ENCODE measurements at regions not wholly inside any gene's neighbourhood (a gene's known extent, or its start where the extent isn't known, plus 50 kb on each side); places are given as distances from the start of the nearest gene placed in this dataset.

- in situ Hi-C loops (cut with MboI; ENCODE audit: low sequenced_read_pairs) = no loop called here
These were observed 147.5 kb upstream of the VEPH1 start for GRCh38 chr3:157650699-157651098.

- in situ Hi-C loops (cut with MboI; ENCODE audit: low sequenced_read_pairs) = no loop called here
These were observed 147.0 kb upstream of the VEPH1 start for GRCh38 chr3:157650172-157650571.

GRCh38 chr3:157649511-157649910 lies 146.3 kb upstream of the VEPH1 start:
- in situ Hi-C loops (cut with MboI; ENCODE audit: low sequenced_read_pairs) = no loop called here

- in situ Hi-C loops (cut with MboI; ENCODE audit: low sequenced_read_pairs) = no loop called here
These were observed 144.6 kb upstream of the VEPH1 start for GRCh38 chr3:157647820-157648219.

GRCh38 chr3:157639756-157640426 lies 136.7 kb upstream of the VEPH1 start:
- in situ Hi-C loops (cut with MboI; ENCODE audit: low sequenced_read_pairs) = no loop called here

- in situ Hi-C loops (cut with MboI; ENCODE audit: low sequenced_read_pairs) = no loop called here
These were observed 134.7 kb upstream of the VEPH1 start for GRCh38 chr3:157637866-157638265.

GRCh38 chr3:157633241-157633640 lies 130.0 kb upstream of the VEPH1 start:
- in situ Hi-C loops (cut with MboI; ENCODE audit: low sequenced_read_pairs) = no loop called here

GRCh38 chr3:157632075-157632474 lies 128.9 kb upstream of the VEPH1 start:
- in situ Hi-C loops (cut with MboI; ENCODE audit: low sequenced_read_pairs) = no loop called here

GRCh38 chr3:157631478-157631877 lies 128.3 kb upstream of the VEPH1 start:
- in situ Hi-C loops (cut with MboI; ENCODE audit: low sequenced_read_pairs) = no loop called here

- in situ Hi-C loops (cut with MboI; ENCODE audit: low sequenced_read_pairs) = no loop called here
These were observed 123.6 kb upstream of the VEPH1 start for GRCh38 chr3:157626817-157627216.

GRCh38 chr3:157624801-157625200 lies 121.6 kb upstream of the VEPH1 start:
- in situ Hi-C loops (cut with MboI; ENCODE audit: low sequenced_read_pairs) = no loop called here

- in situ Hi-C loops (cut with MboI; ENCODE audit: low sequenced_read_pairs) = no loop called here
These were observed 115.7 kb upstream of the VEPH1 start for GRCh38 chr3:157618886-157619285.

- in situ Hi-C loops (cut with MboI; ENCODE audit: low sequenced_read_pairs) = no loop called here
These were observed 115.0 kb upstream of the VEPH1 start for GRCh38 chr3:157618075-157618760.

GRCh38 chr3:157614896-157615295 lies 111.7 kb upstream of the VEPH1 start:
- in situ Hi-C loops (cut with MboI; ENCODE audit: low sequenced_read_pairs) = no loop called here

- in situ Hi-C loops (cut with MboI; ENCODE audit: low sequenced_read_pairs) = no loop called here
These were observed 108.4 kb upstream of the VEPH1 start for GRCh38 chr3:157611536-157612076.

GRCh38 chr3:157610876-157611535 lies 107.8 kb upstream of the VEPH1 start:
- in situ Hi-C loops (cut with MboI; ENCODE audit: low sequenced_read_pairs) = no loop called here

- in situ Hi-C loops (cut with MboI; ENCODE audit: low sequenced_read_pairs) = no loop called here
These were observed 104.7 kb upstream of the VEPH1 start for GRCh38 chr3:157607826-157608405.

GRCh38 chr3:157606852-157607197 lies 103.6 kb upstream of the VEPH1 start:
- in situ Hi-C loops (cut with MboI; ENCODE audit: low sequenced_read_pairs) = no loop called here

GRCh38 chr3:157606011-157606851 lies 103.0 kb upstream of the VEPH1 start:
- in situ Hi-C loops (cut with MboI; ENCODE audit: low sequenced_read_pairs) = no loop called here

- in situ Hi-C loops (cut with MboI; ENCODE audit: low sequenced_read_pairs) = no loop called here
These were observed 102.1 kb upstream of the VEPH1 start for GRCh38 chr3:157605356-157605755.

GRCh38 chr3:157602424-157602823 lies 99.2 kb upstream of the VEPH1 start:
- in situ Hi-C loops (cut with MboI; ENCODE audit: low sequenced_read_pairs) = no loop called here

All from HL-60/S4 treated with retinoic acid at 250 ng/mL for 4 days and 3 days (cell line).